Erythroblast (primary cell): ENCODE measurements at regions not wholly inside any gene's neighbourhood (a gene's known extent, or its start where the extent isn't known, plus 50 kb on each side); places are given as distances from the start of the nearest gene placed in this dataset.
"Not testable (repeated sequence)": the region's sequence is repeated elsewhere in the genome, so short reads cannot be mapped to it uniquely, and the experiment has no call there.

ENCODE experiments used
- DNase-seq, 2 experiments: peaks; one replicate each; lab custom pipeline; 2025; lab: John Stamatoyannopoulos, UW
- GATA1 ChIP-seq: IDR thresholded peaks from 2 replicates; pipeline ENCODE4 v1.6.1; 2011; ENCODE audit warnings: low read depth, mild to moderate bottlenecking, control low read depth, low read length, moderate library complexity
- POLR2A ChIP-seq: IDR thresholded peaks from 2 replicates; pipeline ENCODE4 v1.6.1; 2011; ENCODE audit warnings: mild to moderate bottlenecking, low read length

GRCh38 chr2:131966256-131966655 is 195.5 kb downstream of the ANKRD30BL start:
- DNase-seq: no peak
- TF ChIP-seq GATA1: no peak
- TF ChIP-seq POLR2A: no peak

- DNase-seq: not testable (repeated sequence)
Measured at GRCh38 chr2:131958019-131958609, 203.6 kb downstream of the ANKRD30BL start.

GRCh38 chr2:131948641-131949040 is 213.1 kb downstream of the ANKRD30BL start:
- not testable (repeated sequence) for DNase-seq

- not testable (repeated sequence) for DNase-seq
Measured at GRCh38 chr2:131923287-131923686, 238.5 kb downstream of the ANKRD30BL start.

DNA sequence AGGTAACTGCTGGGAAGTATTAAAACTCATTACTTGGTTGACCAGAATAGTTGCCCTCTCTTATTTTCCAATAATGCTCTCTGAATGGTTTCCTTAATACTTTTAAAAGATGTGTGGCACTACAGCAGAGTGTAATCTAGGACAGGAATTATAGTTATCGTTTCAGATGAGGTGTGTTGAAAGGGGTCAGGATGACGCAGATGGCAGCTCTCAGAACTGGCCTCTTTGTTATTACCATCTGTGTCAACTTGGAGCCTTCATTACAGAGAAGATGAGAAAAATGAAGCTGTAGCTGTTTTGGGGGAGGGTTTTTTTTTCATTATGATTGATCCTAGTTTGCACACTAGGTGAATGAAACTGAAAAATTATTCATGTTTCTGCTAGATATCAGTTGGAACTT is 238.9 kb downstream of the ANKRD30BL start:
- not testable (repeated sequence) for DNase-seq
